Fibroblast of mammary gland (primary cell): ENCODE measurements at regions not wholly inside any gene's neighbourhood (a gene's known extent, or its start where the extent isn't known, plus 50 kb on each side); places are given as distances from the start of the nearest gene placed in this dataset.

ENCODE experiments used
- DNase-seq: peaks from one replicate; pipeline ENCODE4 v3.0.0-alpha.2; 2010; ENCODE audit warnings: low read depth
- H3K4me3 ChIP-seq: 2 replicates; pipeline ENCODE4 v1.5.1; 2011; ENCODE audit warnings: low read depth, mild to moderate bottlenecking, low read length, moderate library complexity; ENCODE audit not compliant: control insufficient read depth
- TF ChIP-seq, protein P1 (sequence below): conservative IDR thresholded peaks from 2 replicates; pipeline ENCODE4 v1.5.1; 2011; ENCODE audit warnings: low read depth, low read length, inconsistent platforms; ENCODE audit not compliant: control insufficient read depth, insufficient read depth

DNA sequence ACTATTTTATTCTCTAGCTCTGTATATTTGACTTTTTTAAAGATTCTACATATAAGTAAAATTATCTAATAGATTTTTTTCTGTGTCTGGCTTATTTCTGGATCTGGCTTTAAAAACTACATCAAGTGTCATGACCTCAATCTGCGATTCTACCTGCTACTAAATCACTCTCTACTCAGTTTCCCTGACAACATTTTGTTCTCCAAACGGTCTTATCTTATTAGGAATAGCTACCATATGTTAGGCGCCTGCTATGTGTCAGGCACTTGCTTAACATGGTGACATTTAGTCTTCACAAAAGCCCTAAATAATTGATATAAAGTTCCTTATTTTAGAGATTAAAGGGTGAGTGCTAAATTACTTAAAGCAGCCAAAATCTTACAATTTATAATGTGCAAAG, 1362.9 kb upstream of the FLRT2 start:
- TF ChIP-seq, protein P1, sequence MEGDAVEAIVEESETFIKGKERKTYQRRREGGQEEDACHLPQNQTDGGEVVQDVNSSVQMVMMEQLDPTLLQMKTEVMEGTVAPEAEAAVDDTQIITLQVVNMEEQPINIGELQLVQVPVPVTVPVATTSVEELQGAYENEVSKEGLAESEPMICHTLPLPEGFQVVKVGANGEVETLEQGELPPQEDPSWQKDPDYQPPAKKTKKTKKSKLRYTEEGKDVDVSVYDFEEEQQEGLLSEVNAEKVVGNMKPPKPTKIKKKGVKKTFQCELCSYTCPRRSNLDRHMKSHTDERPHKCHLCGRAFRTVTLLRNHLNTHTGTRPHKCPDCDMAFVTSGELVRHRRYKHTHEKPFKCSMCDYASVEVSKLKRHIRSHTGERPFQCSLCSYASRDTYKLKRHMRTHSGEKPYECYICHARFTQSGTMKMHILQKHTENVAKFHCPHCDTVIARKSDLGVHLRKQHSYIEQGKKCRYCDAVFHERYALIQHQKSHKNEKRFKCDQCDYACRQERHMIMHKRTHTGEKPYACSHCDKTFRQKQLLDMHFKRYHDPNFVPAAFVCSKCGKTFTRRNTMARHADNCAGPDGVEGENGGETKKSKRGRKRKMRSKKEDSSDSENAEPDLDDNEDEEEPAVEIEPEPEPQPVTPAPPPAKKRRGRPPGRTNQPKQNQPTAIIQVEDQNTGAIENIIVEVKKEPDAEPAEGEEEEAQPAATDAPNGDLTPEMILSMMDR = no peak
- no peak for DNase-seq

DNA sequence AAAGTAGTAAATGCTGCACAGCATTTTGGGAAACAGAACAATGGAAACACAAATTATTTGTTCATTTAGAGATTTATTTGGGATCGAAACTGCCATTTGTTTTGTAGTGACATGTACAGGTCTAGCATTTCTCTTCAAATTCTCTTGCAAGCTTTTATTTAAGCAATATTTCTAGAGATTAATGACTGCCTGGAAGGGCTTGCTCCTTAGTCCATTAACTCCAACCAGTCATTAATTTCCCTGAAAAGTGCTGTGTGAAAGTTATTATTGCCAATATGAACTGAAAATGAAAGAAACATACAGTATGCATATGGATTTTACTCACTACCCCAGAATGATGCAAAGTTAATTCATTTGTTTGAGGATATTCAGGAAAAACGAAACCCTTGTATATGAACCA, 1349.6 kb upstream of the FLRT2 start:
- TF ChIP-seq, protein P1 = no peak
- DNase-seq = no peak
- no peak overlapping the region for H3K4me3 ChIP-seq

More for the DNA sequence above, 1362.9 kb upstream of the FLRT2 start:
- no peak overlapping the region for H3K4me3 ChIP-seq

DNA sequence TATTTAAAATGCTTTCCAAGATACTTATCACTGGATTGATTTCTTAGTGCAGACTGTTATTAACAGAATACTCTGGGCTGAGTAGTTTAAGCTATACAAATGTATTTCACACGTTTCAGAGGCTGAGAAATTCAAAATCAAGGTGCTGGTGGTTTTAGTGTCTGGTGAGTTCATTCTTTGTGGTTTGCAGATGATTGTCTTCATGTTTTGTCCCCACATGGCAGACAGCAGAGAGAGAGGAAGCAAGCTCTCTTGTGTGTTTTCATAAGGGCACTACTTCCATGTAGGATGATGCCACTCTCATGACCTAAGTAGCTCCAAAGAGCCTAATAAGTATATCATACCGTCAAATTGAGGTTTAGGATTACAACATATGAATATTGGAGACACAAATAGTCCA, 1348.9 kb upstream of the FLRT2 start:
- TF ChIP-seq, protein P1 = no peak
- DNase-seq = no peak
- no peak overlapping the region for H3K4me3 ChIP-seq

DNA sequence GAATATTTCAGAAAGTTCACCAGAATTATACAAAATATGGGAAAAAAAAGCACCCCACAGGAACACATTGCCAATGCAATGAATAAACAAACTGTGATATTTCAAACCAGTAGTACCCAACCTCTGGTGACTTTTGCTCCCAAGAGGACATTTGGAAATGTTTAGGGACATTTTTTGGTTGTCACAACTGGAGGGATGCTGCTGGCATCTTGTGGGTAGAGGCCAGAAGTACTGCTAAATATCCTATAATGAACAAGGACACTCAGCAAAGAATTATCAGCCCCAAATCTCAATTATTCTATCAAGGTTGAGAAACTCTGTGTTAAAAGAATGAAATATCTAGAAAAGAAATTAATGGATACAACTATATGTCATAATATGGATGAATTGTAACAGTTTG, 1334.4 kb upstream of the FLRT2 start:
- no peak overlapping the region for H3K4me3 ChIP-seq
- DNase-seq = no peak
- TF ChIP-seq, protein P1 = no peak

DNA sequence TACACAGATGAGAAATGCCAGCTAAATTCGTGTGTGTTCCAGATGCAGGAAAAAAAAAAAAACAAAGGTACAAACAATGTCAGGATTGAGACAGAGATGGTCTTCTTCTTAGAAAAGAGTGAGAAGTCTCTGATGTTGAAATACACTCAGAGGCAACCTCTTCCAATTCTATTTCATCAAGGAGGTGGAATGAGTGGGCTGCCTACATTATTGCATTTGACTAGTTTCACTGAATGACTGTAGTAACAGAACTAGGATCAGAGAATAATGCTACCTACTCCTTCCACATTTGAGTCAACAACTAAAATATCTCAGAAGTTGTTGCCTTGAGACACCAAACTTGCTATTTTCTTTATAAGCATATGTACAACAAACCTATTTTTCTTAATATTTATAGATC, 1332.2 kb upstream of the FLRT2 start:
- no peak for DNase-seq
- TF ChIP-seq, protein P1 = no peak
- no peak overlapping the region for H3K4me3 ChIP-seq

DNA sequence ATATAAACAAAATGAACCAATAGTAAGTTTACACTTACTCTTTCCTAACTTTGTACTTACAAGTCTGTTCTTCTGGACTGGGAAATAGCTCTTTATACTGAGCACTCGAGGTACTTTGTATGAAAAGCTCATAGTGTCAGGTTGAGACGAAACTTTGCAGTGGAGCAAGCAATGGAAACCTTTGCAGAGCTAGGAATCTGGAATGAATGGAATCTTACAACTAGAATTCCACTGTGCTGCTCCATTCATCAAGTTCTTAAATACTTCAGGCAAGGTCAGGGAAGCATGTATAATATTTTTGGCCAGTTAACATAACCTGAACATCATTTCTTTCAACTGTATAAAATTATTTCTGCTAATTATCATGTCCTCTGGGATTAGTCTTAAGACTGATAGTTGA, 1327.5 kb upstream of the FLRT2 start:
- no peak for DNase-seq
- TF ChIP-seq, protein P1 = no peak
- no peak overlapping the region for H3K4me3 ChIP-seq

DNA sequence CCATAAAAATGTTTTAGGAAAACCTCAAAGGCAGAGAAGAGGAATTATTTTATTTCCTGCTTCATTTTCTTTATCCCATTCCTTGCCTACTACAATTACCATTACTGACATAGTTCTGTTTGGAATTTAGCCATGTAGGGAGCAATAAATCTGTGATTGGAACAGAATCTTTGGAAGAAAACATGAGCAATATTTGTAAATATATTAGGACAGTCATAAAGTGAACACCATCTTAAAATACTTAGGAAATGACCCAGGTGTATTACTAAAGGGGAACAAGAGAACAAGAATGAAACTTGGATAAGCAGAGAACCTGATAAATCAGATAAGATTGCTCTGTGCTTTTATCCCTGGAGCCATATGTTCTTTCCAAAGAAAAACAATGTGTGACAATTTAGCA, 1326.0 kb upstream of the FLRT2 start:
- DNase-seq = no peak
- H3K4me3 ChIP-seq = no peak overlapping the region
- TF ChIP-seq, protein P1 = no peak
